SK-N-SH (cell line): ENCODE measurements at regions not wholly inside any gene's neighbourhood (a gene's known extent, or its start where the extent isn't known, plus 50 kb on each side); places are given as distances from the start of the nearest gene placed in this dataset.

Experiments used
- CTCF ChIP-seq: fragments of 200-600 bp; sonication (generic); IDR thresholded peaks from 2 replicates; pipeline ENCODE4 v1.6.1; 2017; ENCODE audit warnings: antibody characterized with exemption, mild to moderate bottlenecking, moderate library complexity
- EP300 ChIP-seq, 2 experiments: IDR thresholded peaks; 2 replicates each; pipeline versions ENCODE4 v1.4.0 to v1.6.1; 2012; ENCODE audit warnings: borderline replicate concordance in 1 of 2, low read depth in 1 of 2, low read length in 1 of 2
- FOXM1 ChIP-seq: IDR thresholded peaks from 2 replicates; pipeline ENCODE4 v1.4.0; 2012; ENCODE audit warnings: low read depth, mild to moderate bottlenecking
- MAX ChIP-seq: IDR thresholded peaks from 2 replicates; pipeline ENCODE4 v1.4.0; 2012; ENCODE audit warnings: low read depth
- POLR2AphosphoS5 ChIP-seq: IDR thresholded peaks from 2 replicates; pipeline ENCODE4 v1.6.1; 2012; ENCODE audit warnings: low read depth, low read length
- RAD21 ChIP-seq: IDR thresholded peaks from 2 replicates; pipeline ENCODE4 v1.6.1; 2012; ENCODE audit warnings: mild to moderate bottlenecking, low read length
- RCOR1 ChIP-seq: fragments of 150-350 bp; IDR thresholded peaks from 2 replicates; pipeline ENCODE4 v1.6.1; 2017; ENCODE audit warnings: antibody characterized with exemption, low read length
- REST ChIP-seq: IDR thresholded peaks from 2 replicates; pipeline ENCODE4 v1.6.1; 2012; ENCODE audit warnings: mild to moderate bottlenecking, low read depth, low read length, moderate library complexity
- RXRA ChIP-seq: IDR thresholded peaks from 2 replicates; pipeline ENCODE4 v1.4.0; 2012; ENCODE audit warnings: low read depth, mild to moderate bottlenecking, borderline replicate concordance
- SIN3A ChIP-seq: IDR thresholded peaks from 2 replicates; pipeline ENCODE4 v1.6.1; 2012; ENCODE audit warnings: low read depth, mild to moderate bottlenecking, low read length, moderate library complexity, borderline replicate concordance
- SMC3 ChIP-seq: IDR thresholded peaks from 2 replicates; pipeline ENCODE4 v1.6.1; 2012; ENCODE audit warnings: low read depth, low read length, improper control_type of control experiment
- TAF1 ChIP-seq: IDR thresholded peaks from 2 replicates; pipeline ENCODE4 v1.6.1; 2012; ENCODE audit warnings: low read depth, mild to moderate bottlenecking, low read length, moderate library complexity, borderline replicate concordance
- TEAD4 ChIP-seq: IDR thresholded peaks from 2 replicates; pipeline ENCODE4 v1.4.0; 2012; ENCODE audit warnings: mild to moderate bottlenecking, borderline replicate concordance; ENCODE audit not compliant: insufficient read depth
- USF2 ChIP-seq: fragments of 150-350 bp; IDR thresholded peaks from 2 replicates; pipeline ENCODE4 v1.6.1; 2017; ENCODE audit warnings: antibody characterized with exemption, low read length, low read depth, borderline replicate concordance

- no peak for TF ChIP-seq SMC3
- no peak for TF ChIP-seq CTCF
- no peak for TF ChIP-seq EP300 (IDR thresholded peaks at IDR 0.05; ENCODE audit: borderline replicate concordance in 1 of 2, low read depth in 1 of 2, low read length in 1 of 2)
- no peak for TF ChIP-seq SIN3A
- TF ChIP-seq RAD21 = no peak
- TF ChIP-seq RCOR1 = no peak
- no peak for TF ChIP-seq MAX
- no peak for TF ChIP-seq TEAD4
- TF ChIP-seq REST = no peak
- TF ChIP-seq FOXM1 = no peak
- TF ChIP-seq RXRA = no peak
- no peak for TF ChIP-seq USF2
- no peak for TF ChIP-seq TAF1
- no peak for TF ChIP-seq POLR2AphosphoS5
Observed at GRCh38 chr2:53314718-53315117, 452.9 kb upstream of the CHAC2 start.
